GM12891 (cell line): ENCODE measurements at regions not wholly inside any gene's neighbourhood (a gene's known extent, or its start where the extent isn't known, plus 50 kb on each side); places are given as distances from the start of the nearest gene placed in this dataset.

Source experiments
- PAX5 ChIP-seq: IDR thresholded peaks from 2 replicates; pipeline ENCODE4 v1.6.1; 2011; ENCODE audit warnings: low read length, moderate library complexity, mild to moderate bottlenecking; ENCODE audit not compliant: insufficient read depth, severe bottlenecking
- POLR2A ChIP-seq: IDR thresholded peaks from 2 replicates; pipeline ENCODE4 v1.6.1; 2011; ENCODE audit warnings: low read depth, low read length, control low read depth
- POLR2AphosphoS5 ChIP-seq: IDR thresholded peaks from 2 replicates; pipeline ENCODE4 v1.6.1; 2011; ENCODE audit warnings: low read depth, low read length, control low read depth
- SPI1 ChIP-seq: IDR thresholded peaks from 2 replicates; pipeline ENCODE4 v1.6.1; 2011; ENCODE audit warnings: low read depth, low read length, control low read depth
- TAF1 ChIP-seq: IDR thresholded peaks from 2 replicates; pipeline ENCODE4 v1.6.1; 2011; ENCODE audit warnings: low read depth, low read length, control low read depth

DNA sequence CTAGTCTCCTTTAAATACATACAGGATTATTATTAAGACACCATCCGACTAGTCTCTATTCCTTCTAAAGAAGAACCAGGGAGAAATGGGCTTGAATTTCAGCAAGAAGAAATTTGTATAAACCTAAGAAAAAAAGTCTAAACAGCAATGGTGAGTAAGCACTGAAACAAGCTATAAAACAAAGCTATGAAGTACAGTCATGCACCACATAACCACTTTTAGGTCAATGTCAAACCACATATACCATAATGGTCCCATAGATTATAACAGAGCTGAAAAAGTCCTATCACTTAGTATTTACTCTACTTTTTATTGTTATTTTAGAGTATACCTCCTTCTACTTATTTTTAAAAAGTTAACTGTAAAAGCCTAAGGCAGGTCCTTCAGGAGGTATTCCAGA is 102.0 kb upstream of the NFIB start:
- TF ChIP-seq POLR2AphosphoS5 (no peak), POLR2A (no peak), TAF1 (no peak), SPI1 (no peak), PAX5 (no peak)
